ENCODE measurements at regions not wholly inside any gene's neighbourhood (a gene's known extent, or its start where the extent isn't known, plus 50 kb on each side); places are given as distances from the start of the nearest gene placed in this dataset.

- DNase-seq (ENCODE audit: low read depth in 2 of 3, low spot score in 1 of 3), result no peak
Observed at GRCh38 chr14:85451421-85451820, 78.5 kb upstream of the FLRT2 start.

DNA sequence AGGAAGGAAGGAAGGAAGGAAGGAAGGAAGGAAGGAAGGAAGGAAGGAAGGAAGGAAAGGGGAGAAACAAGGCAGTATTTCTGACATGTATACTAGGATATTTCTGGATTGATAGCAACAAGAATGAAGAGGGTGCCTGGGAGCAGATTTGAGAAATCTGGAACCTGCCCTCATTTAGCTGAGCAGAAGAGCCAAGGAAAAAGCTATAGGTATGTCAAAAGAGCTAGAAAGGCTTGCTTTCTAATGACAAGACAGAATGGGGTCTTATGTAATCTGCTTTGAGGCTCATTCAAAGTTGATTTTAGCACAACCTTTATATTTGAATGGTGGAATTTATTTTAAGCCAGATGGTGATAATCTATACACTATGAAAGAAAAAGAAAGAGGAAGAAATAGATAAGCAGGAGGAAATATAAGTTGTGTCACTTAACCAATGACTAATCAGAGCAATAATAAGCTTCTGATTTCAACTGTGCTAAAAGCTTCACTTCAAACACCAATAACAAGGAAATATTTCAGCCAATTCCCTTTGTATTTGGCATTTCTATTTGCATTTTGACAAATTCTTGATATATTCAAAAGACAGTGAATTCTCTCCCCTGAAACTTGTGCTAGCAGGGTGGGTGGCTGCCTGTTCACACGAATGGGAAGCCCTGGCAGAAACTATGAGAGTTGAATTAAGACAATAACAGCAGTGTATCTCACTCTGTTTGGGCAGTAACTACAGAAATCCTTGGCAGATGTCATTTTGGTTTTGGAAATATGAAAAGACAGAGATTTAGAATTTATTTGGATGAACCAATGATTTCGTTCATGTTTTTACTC, 76.3 kb upstream of the FLRT2 start:
- no peak for DNase-seq (ENCODE audit: low read depth in 2 of 3, low spot score in 1 of 3)

DNA sequence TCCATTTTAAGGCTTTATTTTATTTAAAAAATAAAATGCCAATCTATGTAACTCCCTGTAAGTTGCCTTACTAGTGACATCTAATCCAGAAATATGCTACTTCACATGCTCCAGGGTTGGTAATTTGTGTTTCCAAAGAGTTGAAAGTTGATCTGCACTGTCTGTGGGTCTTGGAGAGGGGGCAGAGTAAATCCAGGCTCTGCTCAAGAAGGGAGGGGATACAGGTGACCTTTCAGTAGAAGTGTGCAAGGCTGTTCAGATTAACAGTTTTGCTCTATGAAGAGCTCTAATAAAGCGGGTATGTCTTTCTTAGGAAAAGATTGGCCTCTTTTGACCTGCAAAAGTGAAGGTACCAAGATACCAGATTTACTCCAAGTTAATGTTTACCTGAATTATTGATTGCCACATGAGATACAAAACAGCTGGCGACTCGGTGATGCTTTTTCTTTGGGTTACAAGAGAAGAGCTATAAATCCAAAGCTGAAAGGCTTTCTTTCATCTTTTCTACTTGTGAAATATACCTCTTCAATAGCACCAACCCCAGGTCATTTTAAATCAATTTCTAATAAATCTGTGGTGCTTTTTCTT, 75.6 kb upstream of the FLRT2 start:
- DNase-seq (ENCODE audit: low read depth in 2 of 3, low spot score in 1 of 3), result no peak

- DNase-seq (ENCODE audit: low read depth in 2 of 3, low spot score in 1 of 3), result no peak
Observed at GRCh38 chr14:85459361-85460000, 70.5 kb upstream of the FLRT2 start.

- no peak for DNase-seq (ENCODE audit: low read depth in 2 of 3, low spot score in 1 of 3)
Observed at GRCh38 chr14:85461432-85462133, 68.4 kb upstream of the FLRT2 start.

GRCh38 chr14:85463512-85463911, 66.4 kb upstream of the FLRT2 start:
- no peak for DNase-seq (ENCODE audit: low read depth in 2 of 3, low spot score in 1 of 3)

DNA sequence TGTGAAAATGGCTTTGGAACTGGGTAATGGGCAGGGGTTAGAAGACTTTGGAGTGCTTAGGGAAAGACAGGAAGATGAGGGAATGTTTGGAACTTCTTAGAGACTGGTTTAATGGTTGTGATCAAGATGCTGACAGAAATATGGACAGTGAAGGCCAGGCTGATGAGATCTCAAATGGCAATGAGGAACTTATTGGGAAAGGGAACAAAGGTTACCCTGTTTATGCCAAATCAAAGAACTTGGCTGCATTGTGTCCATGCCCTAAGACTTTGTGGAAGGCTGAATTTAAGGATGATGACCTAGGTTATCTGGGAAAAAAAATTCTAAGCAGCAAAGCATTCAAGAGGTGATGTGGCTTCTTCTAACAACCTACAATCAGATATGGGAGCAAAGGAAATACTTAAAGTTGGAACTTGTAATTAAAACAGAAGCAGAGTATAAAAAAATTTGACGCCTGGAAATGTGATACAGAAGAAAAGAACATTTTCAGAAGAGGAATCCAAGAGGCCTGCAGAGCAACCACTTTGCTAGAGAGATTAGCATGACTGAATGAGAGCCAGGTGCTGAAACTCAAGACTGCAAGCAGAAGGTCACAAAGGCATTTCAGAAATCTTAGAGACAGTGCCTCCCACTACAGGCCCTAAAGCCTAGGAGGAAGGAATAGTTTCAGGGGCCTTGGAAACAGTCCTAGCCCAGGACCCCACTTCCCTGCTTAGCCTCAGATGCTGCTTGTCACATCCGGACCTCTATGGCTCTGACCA, 65.6 kb upstream of the FLRT2 start:
- no peak for DNase-seq (ENCODE audit: low read depth in 2 of 3, low spot score in 1 of 3)

GRCh38 chr14:85466678-85467077, 63.3 kb upstream of the FLRT2 start:
- DNase-seq (ENCODE audit: low read depth in 2 of 3, low spot score in 1 of 3), result no peak

- no peak for DNase-seq (ENCODE audit: low read depth in 2 of 3, low spot score in 1 of 3)
Observed at GRCh38 chr14:85468816-85469215, 61.1 kb upstream of the FLRT2 start.

DNA sequence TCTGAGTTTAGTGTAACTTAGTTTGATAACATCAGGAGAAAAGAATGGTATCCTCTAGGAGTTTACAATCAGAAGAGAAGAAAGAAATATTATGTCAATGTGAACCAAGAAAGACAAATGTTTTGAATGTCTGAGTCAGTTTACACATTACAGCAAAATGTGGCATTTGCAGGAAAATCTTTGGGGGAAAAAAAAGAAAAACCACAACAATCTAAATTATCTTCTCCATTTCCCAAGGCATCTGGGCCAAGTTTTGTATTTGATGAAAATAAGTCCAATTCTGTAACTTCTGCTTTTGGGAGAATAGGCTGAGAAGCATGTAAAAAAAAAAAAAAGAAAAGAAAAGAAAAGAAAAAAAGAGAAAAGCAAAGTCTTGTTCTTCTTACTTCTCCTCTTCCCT, 58.8 kb upstream of the FLRT2 start:
- no peak for DNase-seq (ENCODE audit: low read depth in 2 of 3, low spot score in 1 of 3)

GRCh38 chr14:85471744-85472143, 58.2 kb upstream of the FLRT2 start:
- DNase-seq (ENCODE audit: low read depth in 2 of 3, low spot score in 1 of 3), result no peak

DNA sequence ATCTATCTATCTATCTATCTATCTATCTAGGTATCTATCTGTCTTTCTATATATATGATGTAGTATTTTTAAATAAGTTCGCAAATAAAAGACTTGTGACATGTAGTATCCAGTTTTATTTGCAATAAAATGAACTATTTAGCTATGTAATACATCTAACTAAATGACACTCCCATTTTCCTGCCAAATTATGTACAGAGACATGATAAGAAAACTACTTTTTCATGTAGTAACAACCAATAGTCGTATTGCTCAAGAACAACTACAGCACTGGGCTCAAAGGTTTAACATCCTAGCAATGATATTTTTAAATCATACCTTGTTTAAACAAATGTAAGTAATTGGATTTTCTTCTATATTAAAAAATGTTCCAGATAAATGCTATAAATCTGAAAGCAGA, 55.5 kb upstream of the FLRT2 start:
- DNase-seq (ENCODE audit: low read depth in 2 of 3, low spot score in 1 of 3), result no peak

GRCh38 chr14:85475113-85475512, 54.8 kb upstream of the FLRT2 start:
- DNase-seq (ENCODE audit: low read depth in 2 of 3, low spot score in 1 of 3), result no peak

GRCh38 chr14:85479306-85479705, 50.6 kb upstream of the FLRT2 start:
- DNase-seq (ENCODE audit: low read depth in 2 of 3, low spot score in 1 of 3), result no peak

- no peak for DNase-seq (ENCODE audit: low read depth in 2 of 3, low spot score in 1 of 3)
Observed at GRCh38 chr14:85479771-85480170, 50.2 kb upstream of the FLRT2 start.
